ENCODE measurements at regions not wholly inside any gene's neighbourhood (a gene's known extent, or its start where the extent isn't known, plus 50 kb on each side); places are given as distances from the start of the nearest gene placed in this dataset.

GRCh38 chr4:177574446-177574845 is 132.2 kb upstream of the AGA start:
- no peak for DNase-seq

- DNase-seq, result no peak
Observed at GRCh38 chr4:177579649-177580048, 137.4 kb upstream of the AGA start.

GRCh38 chr4:177582992-177583391 is 140.8 kb upstream of the AGA start:
- DNase-seq, result no peak

DNA sequence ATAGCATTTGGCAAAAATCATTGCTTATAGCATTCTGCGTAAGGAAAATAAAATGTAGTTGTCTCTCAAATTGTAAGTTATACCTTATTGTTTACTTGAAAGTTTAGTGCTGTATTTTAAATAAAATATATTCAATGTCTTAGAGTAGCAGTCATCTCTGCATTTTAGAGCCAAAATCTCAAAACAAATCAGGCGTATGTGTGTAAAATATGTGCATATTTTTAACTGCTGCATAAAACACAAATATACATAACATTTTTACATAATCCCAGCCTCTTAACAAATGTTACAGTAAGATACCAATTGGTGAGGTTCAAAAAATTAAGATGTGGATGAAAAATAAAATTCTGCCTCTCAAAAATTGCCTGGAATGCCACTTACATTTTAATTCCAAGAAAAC is 145.8 kb upstream of the AGA start:
- DNase-seq, result no peak

DNA sequence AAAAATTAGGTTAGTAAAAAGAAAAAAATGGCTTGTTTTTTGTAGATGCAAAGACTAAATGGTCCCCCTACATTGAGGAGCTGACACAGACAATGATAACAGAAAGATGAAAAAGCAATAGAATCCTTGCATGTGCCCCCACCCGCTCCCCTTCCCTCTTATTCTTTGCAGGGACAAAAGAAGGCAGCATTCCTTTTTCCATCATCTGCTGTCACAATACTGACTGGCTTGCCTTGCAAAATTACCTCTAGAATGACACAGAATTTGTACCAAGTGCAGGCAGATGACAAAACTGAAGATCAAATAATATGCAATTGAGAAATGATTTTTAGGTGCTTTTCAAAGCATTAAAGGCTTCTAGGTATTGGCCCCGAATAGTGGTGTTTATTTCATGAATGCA is 153.1 kb upstream of the AGA start:
- DNase-seq, result no peak

DNA sequence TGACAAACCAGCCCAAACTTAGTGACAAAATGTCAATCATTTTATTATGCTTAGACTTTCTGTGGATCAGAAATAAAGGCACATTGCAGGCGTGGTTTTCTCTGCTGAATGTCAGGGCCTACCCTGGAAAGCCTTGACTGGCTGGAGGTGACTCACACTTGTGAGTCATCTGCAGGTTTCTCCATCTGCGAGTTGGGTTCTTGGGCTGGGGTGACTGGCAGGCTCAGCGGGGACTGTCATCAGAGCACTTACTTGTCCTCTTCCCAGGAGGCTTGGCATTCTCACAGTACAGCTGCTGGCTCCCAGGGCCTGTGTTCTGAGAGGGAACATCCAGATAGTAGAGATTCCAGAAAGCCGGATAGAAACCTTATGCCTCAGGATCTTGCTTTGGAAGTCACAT is 153.8 kb upstream of the AGA start:
- peak; percentile 48 for DNase-seq

- DNase-seq, result no peak
Observed at GRCh38 chr4:177596991-177597390, 154.8 kb upstream of the AGA start.

- no peak for DNase-seq
Observed at GRCh38 chr4:177605252-177605651, 163.0 kb upstream of the AGA start.

DNA sequence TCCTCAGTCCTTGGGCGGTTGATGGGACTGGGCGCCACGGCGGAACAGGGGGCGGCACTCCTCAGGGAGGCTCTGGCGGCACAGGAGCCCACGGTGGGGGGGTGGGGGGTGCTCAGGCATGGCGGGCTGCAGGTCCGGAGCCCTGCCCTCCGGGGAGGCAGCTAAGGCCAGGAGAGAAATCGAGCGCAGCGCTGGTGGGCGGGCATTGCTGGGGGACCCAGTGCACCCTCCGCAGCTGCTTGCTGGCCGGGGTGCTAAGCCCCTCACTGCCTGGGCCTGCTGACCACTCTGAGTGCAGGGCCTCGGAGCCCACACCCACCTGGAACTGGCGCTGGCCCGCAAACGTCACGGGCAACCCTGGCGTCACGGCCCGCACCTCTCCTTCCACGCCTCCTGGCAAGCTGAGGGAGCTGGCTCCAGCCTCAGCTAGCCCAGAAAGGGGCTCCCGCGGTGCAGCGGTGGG is 164.9 kb upstream of the AGA start:
- no peak for DNase-seq

DNA sequence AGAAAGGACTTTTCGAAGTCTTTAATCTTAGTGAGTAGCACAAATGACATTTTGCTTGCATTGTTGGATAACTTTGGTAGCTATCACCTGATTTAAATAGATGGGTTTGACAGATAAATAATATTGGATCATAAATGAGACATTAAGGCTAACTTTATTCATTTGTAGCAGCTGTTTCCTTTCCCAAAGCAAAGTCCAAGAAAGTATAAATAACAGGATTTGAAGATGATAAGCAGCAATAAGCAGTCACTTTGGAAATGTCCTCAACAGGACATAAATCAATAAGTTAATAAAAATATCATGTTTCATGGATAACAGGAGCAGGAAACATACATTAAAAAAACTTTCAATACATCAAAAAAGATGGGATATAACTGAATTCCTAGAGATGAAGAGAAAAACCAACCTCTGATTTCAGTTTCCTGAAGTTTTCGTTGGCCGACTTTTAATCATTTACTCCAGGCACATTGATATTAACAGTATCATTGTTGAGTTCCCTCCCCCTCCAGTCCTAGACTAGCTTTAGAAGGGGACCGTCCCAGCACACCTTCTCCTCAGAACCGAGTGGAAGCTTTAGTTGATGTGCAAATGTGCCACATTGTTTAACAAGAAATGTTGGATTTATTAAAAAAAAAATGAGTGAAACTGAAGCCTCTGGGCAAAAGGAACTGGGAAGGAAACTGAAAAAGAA is 169.9 kb upstream of the AGA start:
- DNase-seq, result no peak

DNA sequence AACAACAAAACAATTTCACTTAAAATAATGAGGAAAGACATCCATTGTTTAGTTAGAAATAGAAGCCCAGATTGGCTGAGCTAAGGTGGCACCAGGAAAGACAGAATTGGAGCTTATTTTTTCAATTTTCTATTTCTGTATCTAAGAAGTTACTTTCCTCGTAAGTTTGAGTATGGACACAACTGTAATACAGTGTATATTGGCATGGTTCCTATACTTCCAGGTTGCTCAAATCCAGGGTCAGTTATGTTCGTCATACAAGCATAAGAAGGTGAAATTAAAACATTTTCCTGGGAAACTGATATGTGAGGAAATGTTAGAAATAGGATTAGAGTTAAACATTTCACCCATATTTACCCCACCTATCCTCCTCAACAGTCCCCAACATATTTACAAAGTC is 170.4 kb upstream of the AGA start:
- no peak for DNase-seq

GRCh38 chr4:177632481-177632880 is 190.2 kb upstream of the AGA start:
- no peak for DNase-seq

- DNase-seq, result no peak
Observed at GRCh38 chr4:177638871-177639270, 196.6 kb upstream of the AGA start.

DNA sequence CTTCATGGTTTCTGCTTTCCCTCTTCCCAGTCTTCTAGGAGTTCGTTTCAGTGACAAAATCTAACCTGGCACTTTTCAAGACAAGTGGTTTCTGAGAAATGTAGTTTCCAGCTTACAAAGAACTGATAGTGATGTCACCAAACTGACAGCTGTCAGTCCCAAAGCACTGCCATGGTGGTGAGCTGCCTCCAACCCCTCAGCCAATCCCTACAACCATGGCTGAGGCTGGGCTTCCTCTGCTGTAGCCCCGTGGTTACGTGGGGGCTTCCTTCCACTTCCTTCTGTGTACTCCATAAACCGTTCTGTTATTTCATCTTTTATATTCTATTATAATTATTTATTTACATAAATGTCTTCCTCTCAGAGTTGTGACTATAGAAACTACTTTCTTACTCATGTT is 198.6 kb upstream of the AGA start:
- DNase-seq, result no peak

GRCh38 chr4:177660223-177660622 is 218.0 kb upstream of the AGA start:
- DNase-seq, result no peak

DNA sequence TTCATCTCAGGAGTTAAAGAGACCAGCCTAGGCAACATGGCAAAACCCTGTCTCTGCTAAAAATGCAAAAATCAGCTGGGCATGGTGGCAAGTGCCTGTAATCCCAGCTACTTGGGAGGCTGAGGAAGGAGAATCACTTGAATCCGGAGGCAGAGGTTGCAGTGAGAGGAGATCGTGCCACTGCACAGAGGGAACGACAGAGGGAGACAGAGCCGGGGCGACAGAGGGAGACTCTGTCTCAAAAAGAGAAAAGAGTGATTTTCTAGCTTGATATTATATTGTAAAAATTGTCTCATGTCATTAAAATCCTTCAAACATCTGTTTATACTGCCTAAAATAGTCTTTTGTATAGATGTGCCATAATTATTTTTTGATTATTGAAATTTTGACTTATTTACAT is 225.4 kb upstream of the AGA start:
- no peak for DNase-seq

GRCh38 chr4:177671387-177671786 is 229.2 kb upstream of the AGA start:
- no peak for DNase-seq

- no peak for DNase-seq
Observed at GRCh38 chr4:177671845-177672244, 229.6 kb upstream of the AGA start.

DNA sequence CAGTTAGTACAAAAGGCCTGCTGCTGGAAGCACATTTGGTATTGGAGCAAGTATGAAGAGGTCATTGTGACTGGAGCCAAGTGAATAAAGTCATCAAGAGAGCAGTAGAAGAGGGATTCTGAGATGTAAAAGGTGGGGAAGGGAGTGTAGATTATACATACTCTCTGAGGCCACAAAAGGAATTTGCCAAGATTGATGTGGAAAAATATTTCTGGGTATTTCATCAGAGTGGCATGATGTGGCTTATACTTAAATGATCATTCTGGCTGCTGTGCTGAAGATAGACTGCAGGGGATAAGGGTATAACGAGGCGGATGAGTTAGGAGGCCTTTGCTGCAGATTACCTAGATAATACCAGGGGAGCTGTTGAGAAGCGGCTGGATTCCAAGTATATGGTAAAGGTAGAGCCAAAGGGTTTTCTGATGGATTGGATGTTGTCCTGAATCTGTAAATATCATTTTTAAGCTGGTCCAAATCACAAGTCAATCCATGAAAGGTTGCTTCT is 231.8 kb upstream of the AGA start:
- no peak for DNase-seq

DNA sequence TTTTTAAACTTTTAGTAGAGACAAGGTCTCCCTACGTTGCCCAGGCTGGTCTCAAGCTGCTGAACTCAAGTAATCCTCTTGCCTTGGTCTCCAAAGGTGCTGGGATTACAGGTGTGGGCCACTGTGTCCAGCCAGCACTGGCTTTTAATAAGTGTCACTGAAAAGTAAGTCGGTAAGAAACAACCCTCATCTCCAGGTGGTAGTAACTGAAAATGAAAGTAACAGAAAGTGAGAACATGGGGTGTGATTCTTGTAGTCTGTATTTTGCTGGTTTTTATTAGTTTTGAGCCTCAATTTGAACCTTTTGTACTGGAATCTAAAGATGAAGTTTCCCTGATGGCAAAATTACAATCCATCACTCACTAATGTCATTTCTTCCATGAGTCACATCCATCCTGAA is 238.1 kb upstream of the AGA start:
- no peak for DNase-seq

DNA sequence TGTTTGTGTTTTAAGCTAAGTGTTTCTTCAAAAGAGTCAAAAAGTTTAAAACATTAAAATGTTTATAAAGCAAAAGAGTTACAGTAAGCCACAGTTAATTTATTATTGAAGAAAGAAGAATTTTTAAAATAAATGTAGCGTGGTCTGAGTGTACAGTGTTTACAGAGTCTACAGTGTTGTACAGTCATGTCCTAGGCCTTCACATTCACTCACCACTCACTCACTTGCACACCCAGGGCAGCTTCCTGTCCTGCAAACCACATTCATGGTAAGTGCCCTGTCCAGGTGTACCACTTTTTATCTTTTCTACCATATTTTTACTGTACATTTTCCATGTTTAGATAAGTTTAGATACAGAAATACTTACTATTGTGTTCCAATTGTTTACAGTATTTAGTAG is 239.7 kb upstream of the AGA start:
- DNase-seq, result no peak

GRCh38 chr4:177687117-177687516 is 244.9 kb upstream of the AGA start:
- no peak for DNase-seq

DNA sequence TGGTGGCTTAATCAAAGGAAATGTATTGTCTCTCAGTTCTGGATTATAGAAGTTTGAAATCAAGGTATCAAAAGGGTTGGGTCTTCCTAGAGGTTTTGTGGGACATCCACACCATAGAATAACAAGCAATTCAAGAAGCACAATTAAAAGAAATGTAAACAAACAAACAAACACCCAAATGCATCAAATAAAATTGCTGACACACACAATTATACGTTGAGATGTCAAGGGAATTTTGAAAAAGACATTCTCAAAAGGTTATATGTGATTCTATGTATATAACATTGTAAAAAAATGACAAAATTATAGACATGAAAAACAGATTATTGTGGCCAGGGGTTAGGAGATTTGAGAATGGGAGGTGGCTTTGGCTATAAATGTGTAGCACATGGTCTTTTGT is 250.7 kb upstream of the AGA start:
- DNase-seq, result no peak

DNA sequence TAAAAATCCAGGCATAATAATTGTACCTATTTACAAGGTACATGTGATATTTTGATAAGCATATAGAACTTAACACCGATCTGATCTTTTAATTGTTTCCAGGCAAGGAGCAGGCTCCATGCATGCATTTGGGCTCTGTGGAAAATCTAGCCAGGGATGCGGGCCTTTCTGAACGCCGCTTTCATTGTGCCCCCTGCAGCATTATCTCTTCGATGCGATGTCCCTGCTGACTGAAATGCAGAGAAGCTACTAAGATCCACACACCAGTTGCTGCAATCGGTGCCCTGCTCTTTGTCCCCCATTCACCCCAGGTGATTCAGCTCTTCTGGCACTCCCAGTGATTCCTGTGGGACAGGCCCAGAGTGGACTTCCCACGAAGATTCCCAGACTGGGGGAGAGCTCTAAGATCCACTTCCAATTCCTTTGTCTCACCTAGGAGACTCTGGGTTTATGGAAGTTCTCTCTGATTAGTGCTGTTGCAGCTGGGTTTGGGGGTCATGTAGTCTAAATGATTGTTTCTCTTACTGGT is 254.3 kb upstream of the AGA start:
- no peak for DNase-seq
